Islet precursor cell (in vitro differentiated cells): ENCODE measurements at regions not wholly inside any gene's neighbourhood (a gene's known extent, or its start where the extent isn't known, plus 50 kb on each side); places are given as distances from the start of the nearest gene placed in this dataset.
A peak's percentile ranks its signal among the peaks of the same experiment; 100 is the strongest.
"Not testable (repeated sequence)": the region's sequence is repeated elsewhere in the genome, so short reads cannot be mapped to it uniquely, and the experiment has no call there.

Experiments
- DNase-seq: peaks from one replicate; pipeline ENCODE4 v3.0.0-alpha.2; 2018

- no peak for DNase-seq
Measured at GRCh38 chr14:56422703-56423213, 156.8 kb upstream of the TMEM260 start.

- no peak for DNase-seq
Measured at GRCh38 chr14:56423544-56423943, 156.1 kb upstream of the TMEM260 start.

GRCh38 chr14:56431013-56431412, 148.6 kb upstream of the TMEM260 start:
- no peak for DNase-seq

- DNase-seq: no peak
Measured at GRCh38 chr14:56449670-56450213, 129.9 kb upstream of the TMEM260 start.

- DNase-seq: no peak
Measured at GRCh38 chr14:56452940-56453339, 126.7 kb upstream of the TMEM260 start.

- DNase-seq: not testable (repeated sequence)
Measured at GRCh38 chr14:56454680-56455079, 124.9 kb upstream of the TMEM260 start.

GRCh38 chr14:56460469-56460868, 119.1 kb upstream of the TMEM260 start:
- DNase-seq: no peak

GRCh38 chr14:56461276-56462275, 118.0 kb upstream of the TMEM260 start:
- DNase-seq: no peak

- DNase-seq: no peak
Measured at GRCh38 chr14:56463271-56463890, 116.2 kb upstream of the TMEM260 start.

GRCh38 chr14:56471056-56471455, 108.5 kb upstream of the TMEM260 start:
- DNase-seq: no peak

GRCh38 chr14:56474419-56475022, 105.1 kb upstream of the TMEM260 start:
- DNase-seq: no peak

GRCh38 chr14:56482310-56482911, 97.2 kb upstream of the TMEM260 start:
- peak; percentile 64 for DNase-seq

GRCh38 chr14:56487090-56487667, 92.4 kb upstream of the TMEM260 start:
- no peak for DNase-seq

GRCh38 chr14:56487761-56488160, 91.8 kb upstream of the TMEM260 start:
- DNase-seq: no peak

- no peak for DNase-seq
Measured at GRCh38 chr14:56488306-56488705, 91.3 kb upstream of the TMEM260 start.

- DNase-seq: no peak
Measured at GRCh38 chr14:56490379-56490778, 89.2 kb upstream of the TMEM260 start.

GRCh38 chr14:56491299-56492285, 88.0 kb upstream of the TMEM260 start:
- DNase-seq: peak; percentile 90

- DNase-seq: no peak
Measured at GRCh38 chr14:56494167-56494566, 85.4 kb upstream of the TMEM260 start.

- DNase-seq: no peak
Measured at GRCh38 chr14:56498112-56498511, 81.5 kb upstream of the TMEM260 start.

GRCh38 chr14:56501909-56502530, 77.6 kb upstream of the TMEM260 start:
- no peak for DNase-seq

- DNase-seq: no peak
Measured at GRCh38 chr14:56505361-56505760, 74.2 kb upstream of the TMEM260 start.
